OCI-LY7 (cell line): ENCODE measurements at regions not wholly inside any gene's neighbourhood (a gene's known extent, or its start where the extent isn't known, plus 50 kb on each side); places are given as distances from the start of the nearest gene placed in this dataset.

Experiments used
- BruUV-seq: library from RNA; stranded (reverse); fragments of 400-500 nt; replicated peaks from 2 replicates; lab custom pipeline; 2021; lab: Mats Ljungman, UMichigan
- CTCF ChIA-PET: fragments of 300-600 bp; sonication (Branson Sonifier 250); formaldehyde crosslinking; loops from one replicate; lab custom pipeline; 2022; ENCODE audit warnings: antibody characterized with exemption; ENCODE audit not compliant: unreplicated experiment; lab: Charles Lee
- POLR2A ChIA-PET: fragments of 300-600 bp; sonication (Branson Sonifier 250); formaldehyde crosslinking; loops from one replicate; lab custom pipeline; 2022; ENCODE audit warnings: antibody characterized with exemption; lab: Charles Lee
- DNase-seq: peaks from one replicate; pipeline ENCODE4 v3.0.0-alpha.2; 2015; ENCODE audit warnings: low spot score
- H2AFZ ChIP-seq: fragments of 200-600 bp; sonication (generic), shearing (Covaris generic); 2 replicates; pipeline ENCODE4 v1.6.1; 2014; ENCODE audit warnings: mild to moderate bottlenecking, antibody characterized with exemption, low read length, moderate library complexity
- H3K27ac ChIP-seq: fragments of 200-600 bp; sonication (generic); 2 replicates; pipeline ENCODE4 v1.5.1; 2014; ENCODE audit warnings: mixed run types, low read depth, mild to moderate bottlenecking, moderate library complexity, low read length, inconsistent platforms; ENCODE audit not compliant: poor library complexity, severe bottlenecking
- H3K36me3 ChIP-seq: fragments of 200-600 bp; sonication (generic); 2 replicates; pipeline ENCODE4 v1.6.1; 2014; ENCODE audit warnings: mild to moderate bottlenecking, antibody characterized with exemption, low read length, moderate library complexity, mixed read lengths; ENCODE audit not compliant: insufficient read depth
- H3K4me1 ChIP-seq: fragments of 200-600 bp; sonication (generic); 2 replicates; pipeline ENCODE4 v1.5.1; 2014; ENCODE audit warnings: mild to moderate bottlenecking, low read length; ENCODE audit not compliant: insufficient read depth, poor library complexity, severe bottlenecking
- H3K4me2 ChIP-seq: fragments of 200-600 bp; sonication (generic); 2 replicates; pipeline ENCODE4 v1.6.1; 2014; ENCODE audit warnings: mild to moderate bottlenecking, low read length
- H3K4me3 ChIP-seq: fragments of 200-600 bp; sonication (generic); 2 replicates; pipeline ENCODE4 v1.5.1; 2014; ENCODE audit warnings: mild to moderate bottlenecking, low read depth, low read length; ENCODE audit not compliant: poor library complexity, severe bottlenecking
- H3K79me2 ChIP-seq: fragments of 200-600 bp; sonication (generic); 2 replicates; pipeline ENCODE4 v1.6.1; 2016; ENCODE audit warnings: low read depth, mild to moderate bottlenecking, low read length, moderate library complexity, mixed read lengths; ENCODE audit not compliant: insufficient read depth
- H3K9me2 ChIP-seq: fragments of 200-600 bp; sonication (generic); 2 replicates; pipeline ENCODE4 v1.6.1; 2016; ENCODE audit warnings: mild to moderate bottlenecking, low read length, mixed read lengths; ENCODE audit not compliant: insufficient read depth
- H3K9me3 ChIP-seq: fragments of 200-600 bp; sonication (generic); 2 replicates; pipeline ENCODE4 v1.6.1; 2014; ENCODE audit warnings: mild to moderate bottlenecking, mixed run types, low read length, mixed read lengths
- H4K20me1 ChIP-seq: fragments of 200-600 bp; sonication (generic); 2 replicates; pipeline ENCODE4 v1.6.1; 2014; ENCODE audit warnings: mild to moderate bottlenecking, antibody characterized with exemption, low read length, moderate library complexity, mixed read lengths; ENCODE audit not compliant: insufficient read depth
- EZH2phosphoT487 ChIP-seq: fragments of 200-600 bp; sonication (generic); IDR thresholded peaks from 2 replicates; pipeline ENCODE4 v1.6.1; 2018; ENCODE audit warnings: low read depth, borderline replicate concordance, mild to moderate bottlenecking, mixed run types, antibody characterized with exemption, low read length, moderate library complexity, mixed read lengths
- intact Hi-C: fragments of 100-400 bp; cut with micrococcal nuclease; formaldehyde crosslinking; loops from one replicate; pipeline ENCODE4 v1.10.0; 2022; ENCODE audit not compliant: unreplicated experiment
- TF ChIP-seq, protein P1 (sequence below): fragments of 200-600 bp; sonication (generic); conservative IDR thresholded peaks from 2 replicates; pipeline ENCODE4 v1.5.1; 2014; ENCODE audit warnings: mild to moderate bottlenecking, antibody characterized with exemption, low read length, moderate library complexity, mixed read lengths

DNA sequence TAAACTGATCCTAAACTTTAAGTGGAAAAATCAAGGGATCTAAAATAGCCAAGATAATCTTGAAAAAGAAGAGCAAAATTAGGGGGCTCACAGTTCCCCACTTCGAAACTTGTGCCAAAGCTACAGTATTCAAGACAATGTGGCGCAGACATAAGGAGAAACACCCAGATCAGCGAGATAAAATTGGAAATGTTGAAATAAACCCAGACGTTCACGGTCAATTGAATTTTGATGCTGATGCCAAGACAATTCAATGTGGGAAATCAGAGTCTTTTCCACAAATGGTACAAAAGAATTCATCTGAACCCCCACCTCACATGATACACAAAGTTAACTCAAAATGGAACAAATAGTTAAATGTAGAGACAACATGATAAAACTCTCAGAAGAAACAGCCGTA is 601.6 kb downstream of the BRD1 start:
- Histone ChIP-seq H3K79me2 (no peaks in the 10 kb centered on the region), H2AFZ (no peak overlapping the region), H3K4me3 (no peak overlapping the region), H3K9me2 (no peaks in the 10 kb centered on the region), H3K36me3 (no peaks in the 10 kb centered on the region), H4K20me1 (no peaks in the 10 kb centered on the region), H3K9me3 (no peaks in the 10 kb centered on the region), H3K4me1 (no peaks in the 10 kb centered on the region), H3K4me2 (no peak overlapping the region), H3K27ac (no peak overlapping the region)
- no TSS peak for BruUV-seq
- ChIA-PET POLR2A (no interaction called here), CTCF (no interaction called here)
- TF ChIP-seq, protein P1, sequence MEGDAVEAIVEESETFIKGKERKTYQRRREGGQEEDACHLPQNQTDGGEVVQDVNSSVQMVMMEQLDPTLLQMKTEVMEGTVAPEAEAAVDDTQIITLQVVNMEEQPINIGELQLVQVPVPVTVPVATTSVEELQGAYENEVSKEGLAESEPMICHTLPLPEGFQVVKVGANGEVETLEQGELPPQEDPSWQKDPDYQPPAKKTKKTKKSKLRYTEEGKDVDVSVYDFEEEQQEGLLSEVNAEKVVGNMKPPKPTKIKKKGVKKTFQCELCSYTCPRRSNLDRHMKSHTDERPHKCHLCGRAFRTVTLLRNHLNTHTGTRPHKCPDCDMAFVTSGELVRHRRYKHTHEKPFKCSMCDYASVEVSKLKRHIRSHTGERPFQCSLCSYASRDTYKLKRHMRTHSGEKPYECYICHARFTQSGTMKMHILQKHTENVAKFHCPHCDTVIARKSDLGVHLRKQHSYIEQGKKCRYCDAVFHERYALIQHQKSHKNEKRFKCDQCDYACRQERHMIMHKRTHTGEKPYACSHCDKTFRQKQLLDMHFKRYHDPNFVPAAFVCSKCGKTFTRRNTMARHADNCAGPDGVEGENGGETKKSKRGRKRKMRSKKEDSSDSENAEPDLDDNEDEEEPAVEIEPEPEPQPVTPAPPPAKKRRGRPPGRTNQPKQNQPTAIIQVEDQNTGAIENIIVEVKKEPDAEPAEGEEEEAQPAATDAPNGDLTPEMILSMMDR, result no peak
- TF ChIP-seq EZH2phosphoT487, result no peak
- intact Hi-C loops, result no loop called here
- DNase-seq, result no peak

DNA sequence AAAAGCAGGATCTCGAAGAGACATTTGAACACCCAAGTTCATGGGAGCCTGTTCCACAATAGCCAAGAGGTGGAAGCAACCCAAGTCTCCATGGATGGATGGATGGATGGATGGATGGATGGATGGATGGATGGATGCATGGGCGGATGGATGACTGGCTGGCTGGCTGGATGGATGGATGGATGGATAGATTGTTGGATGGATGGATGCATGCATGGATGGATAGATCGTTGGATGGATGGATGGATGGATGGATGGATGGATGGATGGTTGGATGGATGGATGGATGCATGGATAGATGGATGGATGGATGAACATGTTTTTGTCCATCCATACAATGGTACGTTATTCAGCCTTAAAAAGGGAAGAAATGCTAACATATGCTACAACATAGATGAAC is 603.4 kb downstream of the BRD1 start:
- Histone ChIP-seq H3K4me2 (no peak overlapping the region), H3K27ac (no peak overlapping the region), H3K4me1 (no peaks in the 10 kb centered on the region), H3K36me3 (no peaks in the 10 kb centered on the region), H4K20me1 (no peaks in the 10 kb centered on the region), H3K9me2 (no peaks in the 10 kb centered on the region), H3K4me3 (no peak overlapping the region), H2AFZ (no peak overlapping the region), H3K9me3 (no peaks in the 10 kb centered on the region), H3K79me2 (no peaks in the 10 kb centered on the region)
- no peak for TF ChIP-seq EZH2phosphoT487
- TF ChIP-seq, protein P1, result no peak
- CTCF ChIA-PET, result no interaction called here
- intact Hi-C loops, result no loop called here
- POLR2A ChIA-PET, result no interaction called here
- no peak for DNase-seq
- BruUV-seq, result no TSS peak

DNA sequence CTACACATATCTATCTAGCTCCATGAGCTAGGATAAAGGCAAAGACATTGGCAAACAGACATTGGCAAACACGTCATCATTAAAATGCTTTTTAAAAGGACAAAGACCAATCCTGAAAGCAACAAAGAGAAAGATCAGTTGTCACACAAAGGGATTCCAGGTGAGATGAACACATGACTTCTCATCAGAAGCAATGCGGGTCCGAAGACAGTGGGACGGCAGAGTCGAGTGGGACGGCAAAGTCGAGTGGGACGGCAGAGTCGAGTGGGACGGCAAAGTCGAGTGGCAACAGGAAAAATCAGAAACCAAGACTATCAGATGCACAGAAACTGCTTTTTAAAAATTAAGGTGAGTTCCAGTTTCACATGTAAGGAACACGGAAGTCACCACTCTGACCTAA is 609.5 kb downstream of the BRD1 start:
- Histone ChIP-seq H4K20me1 (no peaks in the 10 kb centered on the region), H3K9me2 (no peaks in the 10 kb centered on the region), H3K4me3 (no peak overlapping the region), H3K4me2 (no peak overlapping the region), H3K79me2 (no peaks in the 10 kb centered on the region), H2AFZ (no peak overlapping the region), H3K27ac (no peak overlapping the region), H3K36me3 (no peaks in the 10 kb centered on the region), H3K4me1 (no peaks in the 10 kb centered on the region), H3K9me3 (no peaks in the 10 kb centered on the region)
- TF ChIP-seq, protein P1, result no peak
- no peak for TF ChIP-seq EZH2phosphoT487
- POLR2A ChIA-PET, result no interaction called here
- intact Hi-C loops, result no loop called here
- no TSS peak for BruUV-seq
- CTCF ChIA-PET, result no interaction called here
- DNase-seq, result no peak
